Natural killer cell (primary cell): ENCODE measurements at regions not wholly inside any gene's neighbourhood (a gene's known extent, or its start where the extent isn't known, plus 50 kb on each side); places are given as distances from the start of the nearest gene placed in this dataset.

Experiments
- ATAC-seq, 3 donors: fragments of 150-1000 bp in 2 of 3; fragments of 200-7000 bp in 1 of 3; cut with Tn5 transposase; 1 replicate in 1 of 3; 2 replicates in 2 of 3; pipeline ENCODE4 v1.10.0; 2021; ENCODE audit warnings: mild to moderate bottlenecking in 2 of 3, moderate library complexity in 2 of 3
- DNase-seq, 2 donors: peaks; one replicate each; pipeline versions ENCODE4 v3.0.0 to v3.0.0-alpha.2; 2013 to 2021; ENCODE audit warnings: mixed read lengths in 1 of 2
- H3K27ac ChIP-seq: one replicate; pipeline ENCODE4 v1.5.1; 2013; ENCODE audit warnings: mild to moderate bottlenecking, low read length
- H3K27me3 ChIP-seq: one replicate; pipeline ENCODE4 v1.6.1; 2013; ENCODE audit warnings: low read length; ENCODE audit not compliant: control insufficient read depth, insufficient read depth
- H3K36me3 ChIP-seq: one replicate; pipeline ENCODE4 v1.6.1; 2013; ENCODE audit warnings: low read length; ENCODE audit not compliant: control insufficient read depth, insufficient read depth
- H3K4me1 ChIP-seq: one replicate; pipeline ENCODE4 v1.6.1; 2013; ENCODE audit warnings: low read length; ENCODE audit not compliant: control insufficient read depth, insufficient read depth
- H3K4me3 ChIP-seq: one replicate; pipeline ENCODE4 v1.5.1; 2013; ENCODE audit warnings: low read length
- H3K9me3 ChIP-seq: one replicate; pipeline ENCODE4 v1.6.1; 2013; ENCODE audit warnings: low read length; ENCODE audit not compliant: control insufficient read depth, insufficient read depth
- H3K27ac Mint-ChIP-seq, 2 donors: one replicate each; pipeline ENCODE4 v1.8.0; 2022; ENCODE audit warnings: mild to moderate bottlenecking in 2 of 2, mixed read lengths in 2 of 2, moderate library complexity in 1 of 2
- H3K27me3 Mint-ChIP-seq, 2 donors: one replicate each; pipeline ENCODE4 v1.8.0; 2022; ENCODE audit warnings: low read depth in 2 of 2, mixed read lengths in 2 of 2
- H3K36me3 Mint-ChIP-seq: one replicate; pipeline ENCODE4 v1.8.0; 2022; ENCODE audit warnings: mixed read lengths
- H3K4me1 Mint-ChIP-seq, 2 donors: one replicate each; pipeline ENCODE4 v1.8.0; 2022; ENCODE audit warnings: mixed read lengths in 2 of 2
- H3K4me3 Mint-ChIP-seq: one replicate; pipeline ENCODE4 v1.8.0; 2022; ENCODE audit warnings: mild to moderate bottlenecking, moderate library complexity, mixed read lengths
- H3K9me3 Mint-ChIP-seq, 2 donors: one replicate each; pipeline ENCODE4 v1.8.0; 2022; ENCODE audit warnings: mixed read lengths in 2 of 2
- WGBS: methylation state at CpG from one replicate; pipeline ENCODE4 v1.1.7; 2013; ENCODE audit warnings: missing lambda C conversion rate; ENCODE audit not compliant: insufficient coverage; 5-methylcytosine and 5-hydroxymethylcytosine counted together
- intact Hi-C: fragments of 100-400 bp; cut with micrococcal nuclease; formaldehyde crosslinking; loops from one replicate; pipeline ENCODE4 v1.14.2; 2022
- TF ChIP-seq, protein P1 (sequence below): fragments of 200-600 bp; IDR thresholded peaks from one replicate; pipeline ENCODE4 v1.8.0; 2022; ENCODE audit warnings: antibody characterized with exemption

DNA sequence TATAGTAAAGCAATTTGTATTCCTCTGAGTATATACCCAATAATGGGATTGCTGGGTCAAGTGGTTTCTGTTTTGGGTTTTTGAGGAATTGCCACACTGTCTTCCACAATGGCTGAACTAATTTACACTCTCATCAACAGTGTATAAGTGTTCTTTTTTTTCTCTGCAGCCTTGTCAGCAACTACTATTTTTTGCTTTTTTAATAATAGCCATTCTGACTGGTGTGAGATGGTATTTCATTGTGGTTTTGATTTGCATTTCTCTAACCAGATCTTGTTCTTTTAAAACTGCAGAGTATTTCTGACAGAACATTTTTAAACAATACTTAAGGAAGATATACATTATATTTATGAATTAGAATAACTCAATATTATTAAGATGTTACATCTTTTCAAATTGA is 1140.5 kb upstream of the CNTN5 start:
- Histone ChIP-seq H3K27ac (no peak overlapping the region), H3K36me3 (no peaks in the 10 kb centered on the region), H3K4me3 (no peak overlapping the region), H3K27me3 (no peaks in the 10 kb centered on the region), H3K9me3 (peaks cover 3% of the 10 kb centered on the region), H3K4me1 (no peaks in the 10 kb centered on the region)
- Mint-ChIP-seq H3K4me1 (no peaks in the 10 kb centered on the region), H3K27me3 (no peaks in the 10 kb centered on the region), H3K36me3 (no peaks in the 10 kb centered on the region), H3K27ac (no peak overlapping the region), H3K4me3 (no peak overlapping the region), H3K9me3 (peaks cover 13 to 24% of the 10 kb centered on the region in 2 donors)
- DNase-seq (no peak), ATAC-seq (no peak)
- intact Hi-C loops: no loop called here
- TF ChIP-seq, protein P1, sequence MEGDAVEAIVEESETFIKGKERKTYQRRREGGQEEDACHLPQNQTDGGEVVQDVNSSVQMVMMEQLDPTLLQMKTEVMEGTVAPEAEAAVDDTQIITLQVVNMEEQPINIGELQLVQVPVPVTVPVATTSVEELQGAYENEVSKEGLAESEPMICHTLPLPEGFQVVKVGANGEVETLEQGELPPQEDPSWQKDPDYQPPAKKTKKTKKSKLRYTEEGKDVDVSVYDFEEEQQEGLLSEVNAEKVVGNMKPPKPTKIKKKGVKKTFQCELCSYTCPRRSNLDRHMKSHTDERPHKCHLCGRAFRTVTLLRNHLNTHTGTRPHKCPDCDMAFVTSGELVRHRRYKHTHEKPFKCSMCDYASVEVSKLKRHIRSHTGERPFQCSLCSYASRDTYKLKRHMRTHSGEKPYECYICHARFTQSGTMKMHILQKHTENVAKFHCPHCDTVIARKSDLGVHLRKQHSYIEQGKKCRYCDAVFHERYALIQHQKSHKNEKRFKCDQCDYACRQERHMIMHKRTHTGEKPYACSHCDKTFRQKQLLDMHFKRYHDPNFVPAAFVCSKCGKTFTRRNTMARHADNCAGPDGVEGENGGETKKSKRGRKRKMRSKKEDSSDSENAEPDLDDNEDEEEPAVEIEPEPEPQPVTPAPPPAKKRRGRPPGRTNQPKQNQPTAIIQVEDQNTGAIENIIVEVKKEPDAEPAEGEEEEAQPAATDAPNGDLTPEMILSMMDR: no peak

DNA sequence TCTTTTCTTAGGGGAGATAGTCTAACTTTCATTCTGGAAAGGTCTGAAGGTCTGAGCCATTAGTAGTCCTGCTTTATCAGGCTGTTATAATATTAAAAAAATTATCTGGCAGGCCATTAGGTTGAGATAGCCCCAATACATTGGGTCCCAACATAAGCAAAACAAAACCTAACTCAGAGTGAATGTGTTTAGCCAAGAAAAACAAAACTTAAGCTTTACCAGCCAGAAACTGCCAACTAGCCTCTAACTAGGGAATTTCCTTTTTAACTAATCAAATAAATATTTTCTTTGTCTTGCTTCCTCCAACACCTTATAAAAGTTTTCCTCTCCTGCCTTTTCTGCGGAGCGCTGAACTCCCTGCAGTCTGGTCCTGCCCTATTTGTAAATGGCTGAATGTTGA is 1137.7 kb upstream of the CNTN5 start:
- H3K27ac Mint-ChIP-seq: no peak overlapping the region
- 100% methylated on average over 2 of the region's 2 CpGs for WGBS

DNA sequence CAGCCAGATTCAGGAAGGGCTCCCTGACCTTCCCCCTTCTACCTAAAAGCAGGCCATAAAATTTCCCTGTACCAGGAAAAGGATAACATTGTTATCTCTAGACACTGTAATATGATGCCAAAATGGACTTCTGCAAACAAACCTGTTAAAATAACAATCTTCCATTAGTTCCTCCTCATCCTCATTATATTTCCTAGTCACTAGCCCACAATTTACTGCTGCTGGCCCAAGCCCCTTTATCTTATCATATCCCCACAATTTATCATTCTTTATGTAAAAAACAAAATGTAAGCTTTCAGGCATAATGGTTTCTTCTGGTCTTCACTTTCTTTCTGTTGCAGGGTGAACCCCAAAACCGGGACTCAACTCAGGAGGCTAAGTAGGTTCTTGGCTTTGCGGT is 1132.1 kb upstream of the CNTN5 start:
- Histone ChIP-seq H3K4me1 (no peaks in the 10 kb centered on the region), H3K9me3 (no peaks in the 10 kb centered on the region), H3K36me3 (no peaks in the 10 kb centered on the region), H3K4me3 (no peak overlapping the region), H3K27ac (no peak overlapping the region), H3K27me3 (no peaks in the 10 kb centered on the region)
- no peak for ATAC-seq
- TF ChIP-seq, protein P1: no peak
- Mint-ChIP-seq H3K9me3 (peaks cover 18 to 33% of the 10 kb centered on the region in 2 donors), H3K4me1 (no peaks in the 10 kb centered on the region), H3K27me3 (no peaks in the 10 kb centered on the region), H3K27ac (no peak overlapping the region), H3K4me3 (no peak overlapping the region), H3K36me3 (no peaks in the 10 kb centered on the region)
- WGBS: 84% methylated on average over 2 of the region's 2 CpGs
- DNase-seq: no peak
- intact Hi-C loops: no loop called here

More for the DNA sequence above, 1137.7 kb upstream of the CNTN5 start:
- H3K4me3 ChIP-seq: no peak overlapping the region
- no peak for DNase-seq
- peaks cover 1% of the 10 kb centered on the region for H3K9me3 ChIP-seq
- no peaks in the 10 kb centered on the region for H3K36me3 Mint-ChIP-seq
- H3K9me3 Mint-ChIP-seq: peaks cover 11 to 25% of the 10 kb centered on the region in 2 donors
- no peaks in the 10 kb centered on the region for H3K4me1 Mint-ChIP-seq
- H3K4me3 Mint-ChIP-seq: no peak overlapping the region
- H3K4me1 ChIP-seq: no peaks in the 10 kb centered on the region
- no peak overlapping the region for H3K27ac ChIP-seq
- intact Hi-C loops: no loop called here
- ATAC-seq: no peak
- TF ChIP-seq, protein P1: no peak
- no peaks in the 10 kb centered on the region for H3K27me3 Mint-ChIP-seq
- no peaks in the 10 kb centered on the region for H3K36me3 ChIP-seq
- no peaks in the 10 kb centered on the region for H3K27me3 ChIP-seq

DNA sequence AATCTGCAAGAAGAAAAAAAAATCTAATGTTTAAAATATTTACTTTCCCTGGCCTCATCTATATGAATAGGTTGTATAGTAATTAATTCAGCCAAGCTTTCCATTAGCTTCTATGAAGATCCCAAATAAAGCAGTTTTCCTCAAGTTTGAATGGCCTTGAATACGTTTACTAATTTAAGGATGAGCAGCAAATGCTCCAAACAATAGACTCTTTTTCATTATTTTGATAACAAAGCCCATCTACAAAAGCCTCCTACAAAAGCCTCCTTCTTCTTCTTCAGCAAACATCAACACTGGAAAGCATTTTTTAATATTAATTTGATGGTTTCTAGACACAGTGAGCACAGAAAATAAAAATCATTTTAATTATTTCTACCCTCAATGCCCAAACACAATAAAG is 1130.3 kb upstream of the CNTN5 start:
- Histone ChIP-seq H3K27ac (no peak overlapping the region), H3K9me3 (no peaks in the 10 kb centered on the region), H3K4me1 (no peaks in the 10 kb centered on the region), H3K27me3 (no peaks in the 10 kb centered on the region), H3K4me3 (no peak overlapping the region), H3K36me3 (no peaks in the 10 kb centered on the region)
- Mint-ChIP-seq H3K4me3 (no peak overlapping the region), H3K4me1 (no peaks in the 10 kb centered on the region), H3K27me3 (no peaks in the 10 kb centered on the region), H3K36me3 (no peaks in the 10 kb centered on the region), H3K27ac (no peak overlapping the region), H3K9me3 (peaks cover 12 to 32% of the 10 kb centered on the region in 2 donors)
- TF ChIP-seq, protein P1: no peak
- ATAC-seq (no peak), DNase-seq (no peak)
- WGBS: 92% methylated on average over 1 of the region's 1 CpG
- intact Hi-C loops: no loop called here
